PC-9 (cell line): ENCODE measurements at regions not wholly inside any gene's neighbourhood (a gene's known extent, or its start where the extent isn't known, plus 50 kb on each side); places are given as distances from the start of the nearest gene placed in this dataset.

Experiments used
- BruUV-seq: library from RNA; stranded (reverse); fragments of 400-500 nt; replicated peaks from 2 replicates; lab custom pipeline; 2021; lab: Mats Ljungman, UMichigan
- CTCF ChIA-PET: fragments of 300-600 bp; sonication (Branson Sonifier 250); formaldehyde crosslinking; loops from one replicate; lab custom pipeline; 2022; ENCODE audit warnings: antibody characterized with exemption; lab: Charles Lee
- POLR2A ChIA-PET: fragments of 300-600 bp; sonication (Branson Sonifier 250); formaldehyde crosslinking; loops from one replicate; lab custom pipeline; 2022; ENCODE audit warnings: antibody characterized with exemption; ENCODE audit not compliant: unreplicated experiment; lab: Charles Lee
- DNase-seq, 2 experiments: peaks; one replicate each; pipeline versions ENCODE4 v3.0.0 to v3.0.0-alpha.2; 2015 to 2022; ENCODE audit warnings: mixed read lengths in 1 of 2
- H2AFZ ChIP-seq: fragments of 200-600 bp; sonication (generic); 2 replicates; pipeline ENCODE4 v1.8.1; 2017; ENCODE audit warnings: antibody characterized with exemption
- H3F3A ChIP-seq: fragments of 200-600 bp; sonication (generic); 2 replicates; pipeline ENCODE4 v1.8.1; 2017; ENCODE audit warnings: antibody characterized with exemption, mild to moderate bottlenecking, low read depth; ENCODE audit not compliant: insufficient read depth
- H3K27ac ChIP-seq: fragments of 200-600 bp; sonication (generic); 2 replicates; pipeline ENCODE4 v1.6.1; 2016; ENCODE audit warnings: mixed run types
- H3K27me3 ChIP-seq: fragments of 200-600 bp; sonication (generic); 2 replicates; pipeline ENCODE4 v1.6.1; 2016; ENCODE audit warnings: low read depth, mixed run types; ENCODE audit not compliant: insufficient read depth
- H3K36me3 ChIP-seq: fragments of 200-600 bp; sonication (generic); 2 replicates; pipeline ENCODE4 v1.6.1; 2016; ENCODE audit warnings: low read depth, mixed run types
- H3K4me1 ChIP-seq: fragments of 200-600 bp; sonication (generic); replicated peaks from 2 replicates; pipeline ENCODE4 v1.6.1; 2016; ENCODE audit warnings: mixed run types; ENCODE audit not compliant: insufficient read depth
- H3K4me2 ChIP-seq: fragments of 200-600 bp; sonication (generic); 2 replicates; pipeline ENCODE4 v1.6.1; 2017; ENCODE audit warnings: mixed run types
- H3K4me3 ChIP-seq: fragments of 200-600 bp; sonication (generic); 2 replicates; pipeline ENCODE4 v1.6.1; 2016; ENCODE audit warnings: mixed run types
- H3K79me2 ChIP-seq: fragments of 200-600 bp; sonication (generic); 2 replicates; pipeline ENCODE4 v1.6.1; 2017; ENCODE audit warnings: low read depth, mixed run types
- H3K9me2 ChIP-seq: fragments of 200-600 bp; sonication (generic); 2 replicates; pipeline ENCODE4 v1.8.1; 2017; ENCODE audit warnings: mild to moderate bottlenecking; ENCODE audit not compliant: insufficient read depth
- H3K9me3 ChIP-seq: fragments of 200-600 bp; sonication (generic); 2 replicates; pipeline ENCODE4 v1.8.1; 2016; ENCODE audit warnings: low read depth; ENCODE audit not compliant: insufficient read depth
- H4K20me1 ChIP-seq: fragments of 200-600 bp; sonication (generic); 2 replicates; pipeline ENCODE4 v1.8.1; 2017; ENCODE audit not compliant: insufficient read depth
- CTCF ChIP-seq: fragments of 200-600 bp; sonication (generic); conservative IDR thresholded peaks from 2 replicates; pipeline ENCODE4 v1.6.1; 2017; ENCODE audit warnings: mixed run types, antibody characterized with exemption, mild to moderate bottlenecking, moderate library complexity
- EZH2 ChIP-seq: fragments of 200-600 bp; sonication (generic); IDR thresholded peaks from 2 replicates; pipeline ENCODE4 v1.8.0; 2017; ENCODE audit warnings: antibody characterized with exemption, low read depth
- intact Hi-C: fragments of 100-400 bp; cut with micrococcal nuclease; formaldehyde crosslinking; loops from one replicate; pipeline ENCODE4 v1.10.0; 2022; ENCODE audit not compliant: unreplicated experiment

- no peaks in the 10 kb centered on the region for H3F3A ChIP-seq
- H3K27ac ChIP-seq: no peak overlapping the region
- no peak overlapping the region for H3K4me3 ChIP-seq
- H2AFZ ChIP-seq: no peak overlapping the region
- TF ChIP-seq EZH2: no peak
- TF ChIP-seq CTCF: no peak
- H3K4me2 ChIP-seq: no peak overlapping the region
- H3K27me3 ChIP-seq: no peaks in the 10 kb centered on the region
- H4K20me1 ChIP-seq: no peaks in the 10 kb centered on the region
- H3K79me2 ChIP-seq: no peaks in the 10 kb centered on the region
- BruUV-seq: no TSS peak
- no peaks in the 10 kb centered on the region for H3K4me1 ChIP-seq
- no peaks in the 10 kb centered on the region for H3K9me2 ChIP-seq
- ChIA-PET POLR2A (no interaction called here), CTCF (interaction anchor here (0.6 kb wide), 1 partner anchor 108 kb away, joined by 4 read pairs; no protein-coding TSS in a partner anchor)
- intact Hi-C loops: no loop called here
- H3K9me3 ChIP-seq: no peaks in the 10 kb centered on the region
- no peak for DNase-seq
- H3K36me3 ChIP-seq: no peaks in the 10 kb centered on the region
Observed at GRCh38 chr3:94787734-94788270, 724.9 kb downstream of the NSUN3 start.

GRCh38 chr3:94794563-94794962, 731.7 kb downstream of the NSUN3 start:
- no peaks in the 10 kb centered on the region for H3K9me3 ChIP-seq
- no peak overlapping the region for H3K4me2 ChIP-seq
- H3K36me3 ChIP-seq: no peaks in the 10 kb centered on the region
- DNase-seq: no peak
- no peaks in the 10 kb centered on the region for H3K79me2 ChIP-seq
- H3K27ac ChIP-seq: no peak overlapping the region
- ChIA-PET CTCF (no interaction called here), POLR2A (no interaction called here)
- no peak overlapping the region for H3K4me3 ChIP-seq
- H4K20me1 ChIP-seq: no peaks in the 10 kb centered on the region
- H3K4me1 ChIP-seq: no peaks in the 10 kb centered on the region
- no peaks in the 10 kb centered on the region for H3F3A ChIP-seq
- H3K9me2 ChIP-seq: no peaks in the 10 kb centered on the region
- intact Hi-C loops: no loop called here
- BruUV-seq: no TSS peak
- H3K27me3 ChIP-seq: no peaks in the 10 kb centered on the region
- H2AFZ ChIP-seq: no peak overlapping the region
- no peak for TF ChIP-seq CTCF
- no peak for TF ChIP-seq EZH2

GRCh38 chr3:94799420-94800060, 736.7 kb downstream of the NSUN3 start:
- no peaks in the 10 kb centered on the region for H3K9me3 ChIP-seq
- no peaks in the 10 kb centered on the region for H3K79me2 ChIP-seq
- no peak overlapping the region for H3K4me2 ChIP-seq
- H3K4me1 ChIP-seq: no peaks in the 10 kb centered on the region
- no peaks in the 10 kb centered on the region for H4K20me1 ChIP-seq
- ChIA-PET POLR2A (no interaction called here), CTCF (no interaction called here)
- no peaks in the 10 kb centered on the region for H3K9me2 ChIP-seq
- H3K27me3 ChIP-seq: no peaks in the 10 kb centered on the region
- no peaks in the 10 kb centered on the region for H3K36me3 ChIP-seq
- H2AFZ ChIP-seq: no peak overlapping the region
- no peak overlapping the region for H3K4me3 ChIP-seq
- TF ChIP-seq EZH2 (no peak), CTCF (no peak)
- BruUV-seq: no TSS peak
- H3F3A ChIP-seq: no peaks in the 10 kb centered on the region
- intact Hi-C loops: no loop called here
- no peak for DNase-seq
- H3K27ac ChIP-seq: no peak overlapping the region
